Activated CD4-positive, alpha-beta memory T cell treated with anti-CD3 and anti-CD28 coated beads, Interleukin-2, amount 10 ng/mL, durations not matched to agents 7 days and 5 days (primary cell): ENCODE measurements at regions not wholly inside any gene's neighbourhood (a gene's known extent, or its start where the extent isn't known, plus 50 kb on each side); places are given as distances from the start of the nearest gene placed in this dataset.

Source experiments
- CTCF ChIA-PET: fragments of 350-600 bp; sonication (Branson Sonifier 250); formaldehyde crosslinking; loops from one replicate; lab custom pipeline; 2021; ENCODE audit warnings: antibody characterized with exemption, inconsistent platforms; lab: Charles Lee
- POLR2A ChIA-PET: fragments of 350-600 bp; sonication (Branson Sonifier 250); formaldehyde crosslinking; loops from one replicate; lab custom pipeline; 2021; ENCODE audit warnings: antibody characterized with exemption; lab: Charles Lee
- DNase-seq: peaks from one replicate; pipeline ENCODE4 v3.0.0-alpha.2; 2020
- H3K27ac Mint-ChIP-seq: one replicate; pipeline ENCODE4 v1.8.0; 2021; ENCODE audit warnings: mild to moderate bottlenecking, mixed read lengths
- H3K27me3 Mint-ChIP-seq: one replicate; pipeline ENCODE4 v1.8.0; 2021; ENCODE audit warnings: mixed read lengths
- H3K36me3 Mint-ChIP-seq: one replicate; pipeline ENCODE4 v1.8.0; 2021; ENCODE audit warnings: low read depth, mixed read lengths
- H3K4me1 Mint-ChIP-seq: one replicate; pipeline ENCODE4 v1.8.0; 2021; ENCODE audit warnings: mixed read lengths
- H3K4me3 Mint-ChIP-seq: one replicate; pipeline ENCODE4 v1.8.0; 2021; ENCODE audit warnings: mild to moderate bottlenecking, mixed read lengths
- H3K9me3 Mint-ChIP-seq: one replicate; pipeline ENCODE4 v1.8.0; 2021; ENCODE audit warnings: mixed read lengths

GRCh38 chr17:77696721-77697460, 261.6 kb upstream of the TNRC6C start:
- H3K27ac Mint-ChIP-seq, result no peak overlapping the region
- peaks cover 29% of the 10 kb centered on the region for H3K27me3 Mint-ChIP-seq
- ChIA-PET CTCF (no interaction called here), POLR2A (no interaction called here)
- DNase-seq, result no peak
- H3K36me3 Mint-ChIP-seq, result no peaks in the 10 kb centered on the region
- H3K9me3 Mint-ChIP-seq, result peaks cover 5% of the 10 kb centered on the region
- peaks cover 28% of the 10 kb centered on the region for H3K4me1 Mint-ChIP-seq
- H3K4me3 Mint-ChIP-seq, result no peak overlapping the region

GRCh38 chr17:77697480-77698400, 260.8 kb upstream of the TNRC6C start:
- Mint-ChIP-seq H3K9me3 (peaks cover 12% of the 10 kb centered on the region), H3K27me3 (peaks cover 32% of the 10 kb centered on the region), H3K27ac (no peak overlapping the region), H3K36me3 (peaks cover 7% of the 10 kb centered on the region), H3K4me1 (peaks cover 20% of the 10 kb centered on the region), H3K4me3 (no peak overlapping the region)
- ChIA-PET CTCF (no interaction called here), POLR2A (no interaction called here)
- no peak for DNase-seq

- POLR2A ChIA-PET, result no interaction called here
- no peak overlapping the region for H3K4me3 Mint-ChIP-seq
- H3K27me3 Mint-ChIP-seq, result peaks cover 31% of the 10 kb centered on the region
- CTCF ChIA-PET, result no interaction called here
- H3K36me3 Mint-ChIP-seq, result peaks cover 7% of the 10 kb centered on the region
- no peak for DNase-seq
- H3K27ac Mint-ChIP-seq, result no peak overlapping the region
- H3K4me1 Mint-ChIP-seq, result peaks cover 8% of the 10 kb centered on the region
- peaks cover 23% of the 10 kb centered on the region for H3K9me3 Mint-ChIP-seq
Measured at GRCh38 chr17:77698903-77699623, 259.4 kb upstream of the TNRC6C start.

GRCh38 chr17:77700165-77700881, 258.2 kb upstream of the TNRC6C start:
- Mint-ChIP-seq H3K27ac (no peak overlapping the region), H3K4me1 (peaks cover 4% of the 10 kb centered on the region), H3K27me3 (peaks cover 28% of the 10 kb centered on the region), H3K9me3 (peaks cover 33% of the 10 kb centered on the region), H3K36me3 (peaks cover 7% of the 10 kb centered on the region), H3K4me3 (no peak overlapping the region)
- ChIA-PET CTCF (interaction anchor here (0.6 kb wide), 1 partner anchor 421 kb away, joined by 3 read pairs; no protein-coding TSS in a partner anchor), POLR2A (no interaction called here)
- DNase-seq, result no peak

- H3K4me1 Mint-ChIP-seq, result no peaks in the 10 kb centered on the region
- H3K4me3 Mint-ChIP-seq, result no peak overlapping the region
- DNase-seq, result no peak
- H3K27ac Mint-ChIP-seq, result no peak overlapping the region
- H3K36me3 Mint-ChIP-seq, result peaks cover 7% of the 10 kb centered on the region
- peaks cover 35% of the 10 kb centered on the region for H3K9me3 Mint-ChIP-seq
- peaks cover 20% of the 10 kb centered on the region for H3K27me3 Mint-ChIP-seq
- POLR2A ChIA-PET, result no interaction called here
- CTCF ChIA-PET, result no interaction called here
Measured at GRCh38 chr17:77701996-77702395, 256.5 kb upstream of the TNRC6C start.

- CTCF ChIA-PET, result no interaction called here
- DNase-seq, result no peak
- H3K9me3 Mint-ChIP-seq, result peaks cover 35% of the 10 kb centered on the region
Measured at GRCh38 chr17:77704048-77704815, 254.3 kb upstream of the TNRC6C start.

GRCh38 chr17:77706938-77707337, 251.6 kb upstream of the TNRC6C start:
- H3K27ac Mint-ChIP-seq, result no peak overlapping the region
- CTCF ChIA-PET, result no interaction called here
- DNase-seq, result no peak
- no peaks in the 10 kb centered on the region for H3K4me1 Mint-ChIP-seq
- POLR2A ChIA-PET, result no interaction called here
- H3K36me3 Mint-ChIP-seq, result peaks cover 6% of the 10 kb centered on the region
- H3K27me3 Mint-ChIP-seq, result peaks cover 14% of the 10 kb centered on the region
- H3K9me3 Mint-ChIP-seq, result peaks cover 30% of the 10 kb centered on the region
- no peak overlapping the region for H3K4me3 Mint-ChIP-seq

More at GRCh38 chr17:77704048-77704815, 254.3 kb upstream of the TNRC6C start:
- Mint-ChIP-seq H3K4me1 (no peaks in the 10 kb centered on the region), H3K27ac (no peak overlapping the region), H3K4me3 (no peak overlapping the region), H3K27me3 (peaks cover 16% of the 10 kb centered on the region), H3K36me3 (peaks cover 7% of the 10 kb centered on the region)
- POLR2A ChIA-PET, result no interaction called here

GRCh38 chr17:77707546-77707945, 251.0 kb upstream of the TNRC6C start:
- Mint-ChIP-seq H3K27me3 (peaks cover 14% of the 10 kb centered on the region), H3K4me3 (no peak overlapping the region), H3K4me1 (no peaks in the 10 kb centered on the region), H3K27ac (no peak overlapping the region), H3K36me3 (peaks cover under 1% of the 10 kb centered on the region), H3K9me3 (peaks cover 24% of the 10 kb centered on the region)
- DNase-seq, result no peak
- ChIA-PET POLR2A (no interaction called here), CTCF (no interaction called here)

GRCh38 chr17:77708049-77708448, 250.5 kb upstream of the TNRC6C start:
- ChIA-PET POLR2A (no interaction called here), CTCF (no interaction called here)
- peaks cover 23% of the 10 kb centered on the region for H3K9me3 Mint-ChIP-seq
- H3K27me3 Mint-ChIP-seq, result peaks cover 14% of the 10 kb centered on the region
- H3K27ac Mint-ChIP-seq, result no peak overlapping the region
- H3K36me3 Mint-ChIP-seq, result no peaks in the 10 kb centered on the region
- H3K4me1 Mint-ChIP-seq, result no peaks in the 10 kb centered on the region
- no peak for DNase-seq
- no peak overlapping the region for H3K4me3 Mint-ChIP-seq

GRCh38 chr17:77708936-77709335, 249.6 kb upstream of the TNRC6C start:
- Mint-ChIP-seq H3K27ac (no peak overlapping the region), H3K27me3 (peaks cover 12% of the 10 kb centered on the region), H3K4me1 (no peaks in the 10 kb centered on the region), H3K36me3 (no peaks in the 10 kb centered on the region), H3K9me3 (peaks cover 14% of the 10 kb centered on the region), H3K4me3 (no peak overlapping the region)
- ChIA-PET POLR2A (no interaction called here), CTCF (interaction anchor here (1.2 kb wide), 1 partner anchor 96 kb away, joined by 3 read pairs; no protein-coding TSS in a partner anchor)
- no peak for DNase-seq

- Mint-ChIP-seq H3K27me3 (peaks cover 16% of the 10 kb centered on the region), H3K4me3 (no peak overlapping the region), H3K36me3 (peaks cover 4% of the 10 kb centered on the region), H3K27ac (no peak overlapping the region), H3K4me1 (no peaks in the 10 kb centered on the region), H3K9me3 (peaks cover 13% of the 10 kb centered on the region)
- POLR2A ChIA-PET, result no interaction called here
- no peak for DNase-seq
- CTCF ChIA-PET, result interaction anchor here (1.2 kb wide), 1 partner anchor 97 kb away, joined by 3 read pairs; no protein-coding TSS in a partner anchor
Measured at GRCh38 chr17:77709594-77709993, 248.9 kb upstream of the TNRC6C start.

GRCh38 chr17:77712578-77712977, 245.9 kb upstream of the TNRC6C start:
- no peak for DNase-seq
- Mint-ChIP-seq H3K4me3 (no peak overlapping the region), H3K36me3 (peaks cover 6% of the 10 kb centered on the region), H3K27me3 (peaks cover 26% of the 10 kb centered on the region), H3K9me3 (peaks cover 9% of the 10 kb centered on the region), H3K27ac (no peak overlapping the region), H3K4me1 (no peaks in the 10 kb centered on the region)
- ChIA-PET CTCF (no interaction called here), POLR2A (no interaction called here)
